GM12878 (cell line): ENCODE measurements at regions not wholly inside any gene's neighbourhood (a gene's known extent, or its start where the extent isn't known, plus 50 kb on each side); places are given as distances from the start of the nearest gene placed in this dataset.

Experiments used
- JUNB ChIP-seq: IDR thresholded peaks from 2 replicates; pipeline ENCODE4 v1.6.1; 2016; ENCODE audit warnings: antibody characterized with exemption, mild to moderate bottlenecking
- POLR2AphosphoS2 ChIP-seq: IDR thresholded peaks from 2 replicates; pipeline ENCODE4 v1.6.1; 2011; ENCODE audit warnings: low read depth, mild to moderate bottlenecking, low read length, improper control_type of control experiment, moderate library complexity
- SUPT20H ChIP-seq: IDR thresholded peaks from 2 replicates; pipeline ENCODE4 v1.6.1; 2011; ENCODE audit warnings: low read depth, mild to moderate bottlenecking, low read length, moderate library complexity, borderline replicate concordance; ENCODE audit not compliant: control insufficient read depth
- TCF12 ChIP-seq: IDR thresholded peaks from 2 replicates; pipeline ENCODE4 v1.6.1; 2011; ENCODE audit warnings: low read depth, mild to moderate bottlenecking, low read length
- USF1 ChIP-seq: IDR thresholded peaks from 2 replicates; pipeline ENCODE4 v1.6.1; 2011; ENCODE audit warnings: borderline replicate concordance, low read depth, mild to moderate bottlenecking, moderate library complexity, mixed read lengths, low read length; ENCODE audit not compliant: insufficient read depth; ENCODE audit errors: extremely low read length

DNA sequence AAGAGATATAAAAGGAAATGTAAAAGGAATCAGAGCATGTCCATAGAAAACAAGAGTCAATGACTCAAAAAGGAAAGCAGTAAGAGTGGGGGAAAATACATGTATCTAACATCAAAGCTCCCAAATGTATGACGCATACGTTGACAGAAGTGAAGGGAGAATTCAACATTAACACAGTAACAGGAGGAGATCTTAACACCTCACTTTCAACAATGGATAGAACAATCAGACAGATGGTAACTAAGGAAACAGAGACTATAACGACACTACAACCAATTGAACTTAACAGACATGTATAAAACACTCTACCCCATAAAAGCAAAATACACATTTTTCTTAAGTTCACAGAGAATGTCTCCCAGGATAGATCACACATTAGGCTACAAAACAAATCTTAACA is 774.8 kb upstream of the ARGLU1 start:
- TF ChIP-seq TCF12 (no peak), SUPT20H (no peak), USF1 (no peak), POLR2AphosphoS2 (no peak), JUNB (no peak)
